GM19463 (cell line): ENCODE measurements at regions not wholly inside any gene's neighbourhood (a gene's known extent, or its start where the extent isn't known, plus 50 kb on each side); places are given as distances from the start of the nearest gene placed in this dataset.
"Not testable (repeated sequence)": the region's sequence is repeated elsewhere in the genome, so short reads cannot be mapped to it uniquely, and the experiment has no call there.

Source experiments
- ATAC-seq: cut with Tn5 transposase; IDR thresholded peaks from one replicate; pipeline ENCODE4 v1.9.1; 2021; ENCODE audit warnings: mild to moderate bottlenecking, moderate library complexity; ENCODE audit not compliant: unreplicated experiment

DNA sequence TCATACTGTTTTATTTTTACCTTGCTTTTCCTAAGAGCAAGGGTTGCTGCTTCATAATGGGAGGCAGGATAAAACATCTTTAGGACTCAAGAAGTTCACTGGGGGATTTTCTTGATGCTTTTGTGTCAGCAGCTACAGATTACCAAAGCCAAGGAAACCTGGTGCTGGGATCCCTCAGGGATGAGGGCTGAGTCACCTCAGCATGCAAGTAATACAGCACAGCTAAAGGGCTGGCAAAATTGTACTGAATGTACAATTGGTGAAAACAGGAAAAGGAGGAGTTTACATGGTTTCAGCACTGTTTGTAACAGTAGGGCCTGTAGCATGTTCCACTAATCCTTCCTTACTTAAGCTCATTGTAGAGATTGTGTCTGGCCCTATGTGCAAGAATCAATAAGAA lies 1056.8 kb downstream of the SORCS1 start:
- no peak for ATAC-seq

DNA sequence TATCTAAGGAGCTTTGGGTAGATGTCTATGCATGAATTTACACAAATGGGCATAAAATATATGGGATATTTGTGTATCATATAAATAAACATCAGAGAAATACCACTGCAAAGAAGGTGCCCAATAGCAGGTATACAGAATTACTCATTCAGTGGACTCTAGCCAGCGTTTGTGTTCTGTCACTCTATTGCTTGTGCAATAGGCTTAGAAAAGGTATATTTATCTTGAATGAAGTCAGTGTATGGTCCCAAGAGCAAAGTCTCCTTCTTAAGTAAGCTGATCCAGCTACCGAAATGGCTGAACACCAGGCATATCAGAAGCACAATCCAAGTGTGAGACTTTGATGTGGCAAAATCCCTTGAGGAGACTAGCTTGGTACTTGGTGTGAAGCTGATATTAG lies 1058.4 kb downstream of the SORCS1 start:
- ATAC-seq = no peak

DNA sequence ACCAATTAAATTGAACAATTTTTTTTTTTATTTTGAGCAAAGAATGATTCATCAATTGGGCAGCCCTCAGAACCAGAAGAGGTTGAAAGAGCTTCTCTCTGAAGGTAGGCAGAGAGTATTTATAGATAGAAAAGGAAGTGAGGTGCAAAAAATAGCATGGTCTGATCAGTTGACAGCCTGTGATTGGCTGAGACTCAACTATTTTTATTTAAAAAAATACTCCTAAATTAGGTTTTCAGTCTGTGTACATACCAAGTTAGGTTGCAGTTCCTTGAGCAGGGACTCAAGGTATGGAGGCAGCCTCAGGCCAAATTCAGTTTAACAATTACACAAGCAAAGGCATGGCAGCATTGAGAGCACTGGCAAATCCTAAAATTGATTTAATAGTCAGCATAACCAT lies 1074.7 kb downstream of the SORCS1 start:
- no peak for ATAC-seq

DNA sequence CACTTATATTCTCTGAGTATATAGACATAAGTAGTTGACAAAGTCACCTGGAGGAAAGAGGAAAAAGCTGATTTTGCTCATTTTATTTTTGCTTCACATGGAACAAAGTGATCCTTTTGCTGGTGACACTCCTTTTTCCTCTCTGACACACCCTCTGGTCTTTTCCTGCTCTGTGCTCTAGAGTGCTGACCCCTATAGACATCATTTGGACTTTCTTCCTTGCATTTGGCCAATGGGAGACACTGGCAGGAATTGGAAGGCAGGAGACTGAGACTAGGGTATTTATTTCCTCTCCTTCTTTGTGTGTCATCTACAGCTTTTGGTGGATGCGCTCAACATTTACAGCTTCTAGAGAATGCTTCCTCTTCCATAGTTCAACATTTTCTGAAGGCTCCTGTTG lies 1078.1 kb downstream of the SORCS1 start:
- no peak for ATAC-seq

DNA sequence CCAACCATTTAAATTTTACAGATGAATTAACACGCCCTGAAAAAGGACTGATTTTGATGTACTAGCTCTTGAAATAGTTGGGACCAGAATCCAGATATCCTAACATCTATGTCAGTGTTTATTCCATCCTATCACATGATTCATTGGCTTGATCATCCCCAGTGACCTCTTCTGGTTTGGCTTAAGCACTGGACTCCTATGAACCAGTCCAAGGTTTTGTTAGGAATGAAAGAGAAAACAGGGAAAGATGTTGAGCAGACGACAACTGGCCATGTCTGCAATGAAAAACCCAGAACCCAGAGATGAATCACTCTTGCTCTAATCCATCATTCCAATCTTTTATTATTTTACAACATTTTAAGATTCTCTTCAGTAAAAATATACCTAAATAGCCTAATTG lies 1080.9 kb downstream of the SORCS1 start:
- ATAC-seq = no peak

DNA sequence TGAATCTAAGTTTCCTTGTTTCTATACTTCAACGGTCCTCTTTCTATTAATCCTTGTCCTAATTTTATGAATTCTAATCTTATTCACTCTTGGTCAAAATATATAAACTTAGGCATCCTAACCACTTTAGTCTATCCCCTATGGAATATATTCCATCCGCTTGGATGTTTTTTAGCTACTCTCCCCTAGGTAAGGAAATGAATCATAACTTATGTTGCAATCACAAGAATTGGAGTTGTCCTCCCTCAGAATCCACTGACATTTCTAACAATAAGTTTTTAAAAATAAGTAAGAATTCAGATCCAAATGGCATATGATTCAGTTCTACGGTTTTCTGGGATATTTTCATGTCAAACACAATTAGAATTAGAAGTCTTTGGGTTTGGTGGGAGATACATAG lies 1081.6 kb downstream of the SORCS1 start:
- no peak for ATAC-seq

DNA sequence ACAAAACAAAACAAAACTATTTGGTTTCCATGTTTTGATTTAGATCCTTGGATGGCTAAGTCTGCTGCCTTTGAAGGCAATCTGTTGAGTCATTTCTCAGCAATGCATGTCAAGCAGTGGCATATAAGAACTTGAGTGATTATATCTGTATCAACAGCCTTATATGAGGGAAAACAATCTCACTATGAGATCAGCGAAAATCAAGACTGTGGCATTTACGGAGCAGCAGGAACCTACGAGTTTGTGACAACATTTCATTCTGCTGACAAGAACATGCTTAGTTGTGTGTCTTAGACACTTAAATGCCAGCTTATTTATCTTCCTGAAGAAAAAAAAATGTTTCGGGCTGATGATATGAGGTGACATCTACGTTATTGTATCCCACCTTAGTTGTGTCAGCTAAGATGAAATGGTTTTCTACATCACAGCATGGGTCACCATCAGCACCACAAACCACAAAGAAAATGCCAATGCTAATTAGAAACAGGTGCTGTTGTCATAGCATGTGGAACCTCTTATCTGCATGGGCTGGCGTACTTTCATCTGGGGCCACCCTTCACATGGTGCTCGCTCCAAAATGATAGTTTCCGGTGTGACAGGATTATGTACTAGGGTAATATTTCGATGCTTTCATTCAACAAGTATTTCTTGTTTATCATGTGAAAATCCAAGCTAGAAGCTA lies 1085.5 kb downstream of the SORCS1 start:
- no peak for ATAC-seq

DNA sequence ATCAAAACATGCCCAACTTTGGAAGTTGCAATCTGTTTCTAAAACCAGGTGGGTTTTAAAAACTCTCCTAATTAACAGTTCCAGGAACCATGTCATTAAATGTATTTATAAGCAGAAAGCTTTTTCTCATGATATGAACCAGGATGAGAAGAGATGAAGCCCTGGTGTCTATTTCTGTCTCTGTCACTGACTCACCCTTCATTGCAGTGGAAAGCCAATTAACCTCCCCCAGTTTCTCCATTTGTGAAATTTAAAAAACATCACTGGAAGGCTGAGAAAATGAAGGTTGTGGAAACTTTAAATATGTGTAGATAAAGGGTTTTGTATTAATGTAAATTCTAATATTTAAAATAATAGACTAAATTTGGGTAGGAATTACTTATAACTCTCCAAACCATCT lies 1088.0 kb downstream of the SORCS1 start:
- no peak for ATAC-seq

DNA sequence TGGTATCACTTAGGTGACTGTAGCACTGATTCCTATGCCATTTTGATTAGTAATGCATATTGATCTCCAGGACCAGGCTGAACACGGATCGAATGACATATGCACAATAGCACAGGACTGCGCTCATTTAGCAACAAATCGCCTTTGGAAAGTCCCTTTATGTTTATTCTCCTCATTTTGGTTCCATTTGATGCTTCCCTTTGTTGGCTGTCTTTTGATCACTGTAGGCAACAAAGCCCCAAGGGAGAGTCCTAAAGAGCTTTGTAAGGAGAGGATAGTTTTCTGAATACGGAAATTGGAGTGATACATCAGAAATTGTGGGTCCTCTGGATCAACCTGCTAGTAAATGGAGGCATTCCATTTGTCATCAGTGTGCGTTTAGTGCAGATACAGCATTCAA lies 1111.4 kb downstream of the SORCS1 start:
- ATAC-seq = no peak

DNA sequence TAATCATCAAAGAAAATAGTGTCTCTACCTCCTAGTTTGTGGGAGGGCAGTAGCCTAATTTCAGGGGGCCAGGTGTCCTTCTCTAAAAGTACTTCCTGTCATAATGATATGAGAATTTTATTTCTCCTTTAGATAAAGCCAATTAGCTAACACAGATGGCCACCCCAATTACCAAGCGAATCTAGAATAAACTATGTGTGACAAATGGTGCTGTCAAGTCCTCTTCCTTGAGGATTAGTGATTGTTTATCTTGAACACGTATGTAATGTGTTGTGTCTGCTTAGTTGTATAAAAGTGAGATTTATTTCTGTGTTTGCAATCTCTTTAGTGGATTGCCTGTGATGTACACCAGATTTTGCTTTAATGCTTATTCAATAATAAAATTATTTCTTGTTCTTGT lies 1120.0 kb downstream of the SORCS1 start:
- no peak for ATAC-seq

DNA sequence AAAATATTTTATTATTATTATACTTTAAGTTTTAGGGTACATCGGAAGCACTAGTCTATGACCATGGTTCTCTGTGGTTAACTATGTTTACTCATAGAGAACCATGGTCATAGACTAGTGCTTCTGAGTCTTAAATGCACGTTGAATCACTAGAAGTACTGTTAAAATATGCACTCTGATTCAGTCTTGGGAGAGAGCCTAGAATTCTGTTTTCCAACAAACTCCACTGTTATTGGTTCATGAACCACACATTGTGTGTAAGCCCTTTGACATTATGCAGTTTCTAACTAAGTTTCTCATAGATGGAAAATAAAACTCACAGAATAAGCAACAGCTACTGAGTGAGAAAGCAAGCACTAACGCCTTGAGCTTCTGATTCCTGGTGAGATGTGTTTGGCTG lies 1120.6 kb downstream of the SORCS1 start:
- ATAC-seq = no peak

DNA sequence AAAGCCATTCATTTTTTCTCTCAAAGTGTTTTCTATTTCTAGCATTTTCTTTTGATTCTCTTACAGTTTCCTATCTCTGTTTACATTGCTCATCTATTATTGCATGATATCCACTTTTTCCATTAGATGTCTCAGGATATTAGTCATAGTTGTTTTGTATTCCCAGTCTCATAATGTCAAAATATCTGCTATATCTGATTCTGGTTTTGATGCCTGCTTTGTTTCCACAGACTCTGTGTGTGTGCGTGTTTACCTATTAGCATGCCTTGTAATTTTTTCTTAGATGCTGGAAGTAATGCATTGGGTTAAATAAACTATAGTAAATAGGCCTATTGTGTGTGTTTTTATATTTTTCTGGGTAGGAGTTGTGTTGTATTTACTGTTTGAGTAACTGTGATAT lies 1126.3 kb downstream of the SORCS1 start:
- ATAC-seq = no peak

DNA sequence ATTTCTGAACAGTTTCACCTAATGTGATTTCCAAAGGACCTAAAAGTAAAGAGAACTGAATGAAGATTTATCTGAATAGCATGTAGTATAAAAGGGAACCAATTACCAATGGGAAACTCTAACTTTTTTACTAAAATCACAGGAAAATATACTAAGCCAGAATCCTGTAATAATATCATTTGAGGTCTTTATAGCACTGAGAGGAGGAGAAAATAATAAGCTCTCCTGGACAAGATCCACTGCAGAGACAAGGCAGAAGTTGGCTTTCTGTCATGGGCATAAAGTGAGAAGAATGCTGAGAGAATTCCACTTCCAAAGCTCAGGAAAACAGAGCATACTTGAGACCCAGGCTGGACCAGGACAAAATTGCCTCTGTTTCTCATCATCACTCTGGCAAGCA lies 1131.4 kb downstream of the SORCS1 start:
- no peak for ATAC-seq

DNA sequence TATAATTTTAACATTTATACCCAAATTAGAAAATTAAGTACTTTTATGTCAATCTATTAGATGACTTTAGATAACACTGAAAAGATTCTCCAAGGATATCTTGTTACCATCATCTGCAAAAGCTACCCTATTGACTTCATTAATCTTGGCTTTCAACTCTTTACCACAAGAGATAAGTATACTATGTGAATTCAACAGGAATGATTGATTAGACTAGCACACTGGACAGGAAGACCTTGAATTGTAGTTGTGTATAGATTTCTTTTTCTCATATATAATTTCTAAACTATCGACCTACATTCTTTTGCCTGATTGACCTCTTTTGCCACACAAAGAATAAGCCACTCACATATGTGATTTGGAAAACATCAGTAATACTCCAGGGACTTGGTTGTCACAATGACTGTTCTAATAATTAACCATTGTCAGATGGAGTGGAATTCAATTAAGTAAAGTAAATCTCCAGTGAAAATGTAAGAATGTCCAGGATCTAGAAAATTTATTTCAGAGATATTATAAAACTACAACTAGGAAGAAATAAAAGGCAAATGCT lies 1132.0 kb downstream of the SORCS1 start:
- no peak for ATAC-seq

DNA sequence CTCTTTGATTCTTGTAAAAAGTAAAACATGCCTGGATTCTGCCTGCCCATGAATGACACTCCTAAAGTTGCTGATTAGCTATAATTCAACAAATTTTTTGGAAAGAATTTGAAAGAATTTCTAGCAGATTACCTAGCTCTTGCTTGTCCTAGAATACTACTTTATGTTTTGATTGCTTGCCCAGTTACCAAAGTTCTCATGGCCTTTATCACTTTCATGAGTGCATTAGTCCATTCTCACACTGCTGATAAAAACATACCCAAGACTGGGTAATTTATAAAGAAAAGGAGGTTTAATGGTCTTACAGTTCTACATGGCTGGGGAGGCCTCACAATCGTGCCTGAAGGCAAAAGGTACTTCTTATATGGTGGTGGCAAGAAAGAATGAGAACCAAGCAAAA lies 1137.3 kb downstream of the SORCS1 start:
- no peak for ATAC-seq

DNA sequence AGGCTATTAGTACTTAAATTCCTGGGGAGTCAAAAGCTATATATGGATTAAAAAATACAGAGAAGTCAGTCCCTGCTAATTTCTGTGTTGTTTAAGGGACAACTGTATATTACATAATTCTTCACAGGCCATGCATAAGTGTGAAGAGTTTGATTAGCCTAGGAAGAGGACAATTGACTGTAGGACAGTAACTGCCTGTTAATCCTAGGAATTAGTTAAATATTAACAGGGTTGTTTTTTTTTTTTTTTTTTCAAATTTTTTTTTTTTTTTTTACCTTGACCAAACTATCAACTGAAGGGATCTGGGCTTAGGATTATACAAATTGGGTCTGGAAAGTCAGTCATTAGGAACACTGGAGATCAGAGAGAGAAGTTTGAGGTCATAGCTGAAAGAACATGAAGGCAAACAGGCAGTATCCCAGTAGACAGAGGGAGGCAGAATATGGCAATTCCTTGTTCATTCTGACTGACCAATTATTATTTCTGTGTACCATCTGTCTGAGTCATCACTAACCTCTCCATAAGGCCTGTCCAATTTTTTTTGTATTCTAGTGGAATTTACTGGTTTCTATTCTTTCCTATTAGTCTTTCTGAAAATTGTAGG lies 1139.2 kb downstream of the SORCS1 start:
- ATAC-seq = no peak

DNA sequence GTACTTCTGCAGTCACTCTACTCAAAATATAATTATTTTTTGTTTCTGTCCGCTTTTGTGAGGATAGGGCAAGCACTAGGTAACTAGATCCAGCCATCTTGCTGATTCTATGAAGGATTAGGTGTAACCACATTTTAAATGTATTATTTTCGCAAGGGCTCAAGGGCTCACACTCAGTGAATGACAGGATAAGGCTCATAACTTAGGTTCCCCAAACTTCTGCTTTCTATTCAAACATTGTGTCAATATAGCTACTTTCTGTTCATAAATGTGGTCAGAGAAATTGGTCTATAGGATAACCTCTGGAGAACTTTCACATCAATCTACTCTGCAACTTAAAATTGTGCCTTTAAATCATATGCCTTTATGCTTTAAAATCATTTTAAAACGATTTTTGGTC lies 1141.2 kb downstream of the SORCS1 start:
- ATAC-seq = no peak

DNA sequence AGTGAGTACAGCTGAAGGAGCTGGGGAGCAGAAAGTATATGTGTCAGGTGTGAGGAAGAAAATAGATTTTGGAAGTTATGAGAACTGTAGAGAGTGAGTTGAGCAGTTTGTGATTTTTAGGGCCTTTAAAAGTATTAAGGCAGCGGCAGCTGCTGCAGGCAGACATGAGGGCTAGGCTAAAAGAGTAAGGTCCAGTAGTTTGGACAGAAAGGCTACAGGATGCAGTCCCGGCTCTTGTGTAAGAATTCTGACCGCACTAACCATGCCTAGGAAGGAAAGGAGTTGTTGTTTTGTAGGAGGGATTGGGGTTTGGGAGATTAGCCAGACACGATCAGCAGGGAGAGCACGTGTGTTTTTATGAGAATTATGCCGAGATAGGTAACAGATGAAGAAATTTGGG lies 1144.9 kb downstream of the SORCS1 start:
- not testable (repeated sequence) for ATAC-seq

DNA sequence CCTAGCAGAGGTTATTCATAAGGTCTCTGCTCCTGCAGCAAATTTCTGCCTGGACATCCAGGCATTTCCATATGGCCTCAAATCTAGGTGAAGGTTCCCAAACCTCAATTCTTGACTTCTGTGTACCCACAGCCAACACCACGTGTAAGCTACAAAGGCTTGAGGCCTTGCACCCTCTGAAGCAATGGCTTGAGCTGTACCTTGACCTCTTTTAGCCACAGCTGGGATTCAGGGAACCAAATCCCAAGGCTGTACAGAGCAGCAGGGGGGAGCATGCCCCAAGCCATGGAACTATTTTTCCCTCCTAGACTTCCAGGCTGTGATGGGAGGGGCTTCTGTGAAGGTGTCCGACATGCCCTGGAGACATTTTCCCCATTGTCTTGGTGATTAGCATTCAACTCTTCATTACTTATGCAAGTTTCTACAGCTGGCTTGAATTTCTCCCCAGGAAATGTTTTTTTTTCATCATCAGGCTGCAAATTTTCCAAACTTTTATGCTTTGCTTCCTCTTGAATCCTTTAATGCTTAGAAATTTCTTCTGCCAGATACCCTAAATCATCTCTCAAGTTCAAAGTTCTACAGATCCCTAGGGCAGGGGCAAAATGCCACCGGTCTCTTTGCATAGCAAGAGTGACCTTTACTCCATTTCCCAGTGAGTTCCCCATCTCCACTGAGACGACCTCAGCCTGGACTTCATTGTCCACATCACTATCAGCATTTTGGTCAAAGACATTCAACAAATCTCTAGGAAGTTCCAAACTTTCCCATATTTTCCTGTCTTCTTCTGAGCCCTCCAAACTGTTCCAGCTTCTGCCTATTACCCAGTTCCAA lies 1148.9 kb downstream of the SORCS1 start:
- ATAC-seq = not testable (repeated sequence)

DNA sequence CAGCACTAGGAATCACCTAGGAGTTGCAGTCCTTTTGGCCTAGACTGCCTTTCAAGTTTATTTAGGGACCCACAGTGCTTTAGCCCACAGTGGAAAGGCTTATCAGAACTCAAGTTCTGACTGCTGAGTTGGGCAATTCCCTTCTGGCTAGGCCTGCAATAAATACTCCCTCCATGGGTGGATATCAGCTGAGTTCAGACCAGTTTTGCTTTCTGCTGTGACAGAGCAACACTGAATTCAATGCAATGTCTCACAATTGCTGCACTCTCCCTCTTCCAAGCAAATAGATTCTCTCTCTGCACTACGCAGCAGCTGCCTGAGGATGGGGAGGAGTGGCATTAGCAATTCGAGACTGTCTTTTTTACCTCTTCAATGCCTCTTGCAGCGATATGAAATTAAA lies 1153.3 kb downstream of the SORCS1 start:
- no peak for ATAC-seq

DNA sequence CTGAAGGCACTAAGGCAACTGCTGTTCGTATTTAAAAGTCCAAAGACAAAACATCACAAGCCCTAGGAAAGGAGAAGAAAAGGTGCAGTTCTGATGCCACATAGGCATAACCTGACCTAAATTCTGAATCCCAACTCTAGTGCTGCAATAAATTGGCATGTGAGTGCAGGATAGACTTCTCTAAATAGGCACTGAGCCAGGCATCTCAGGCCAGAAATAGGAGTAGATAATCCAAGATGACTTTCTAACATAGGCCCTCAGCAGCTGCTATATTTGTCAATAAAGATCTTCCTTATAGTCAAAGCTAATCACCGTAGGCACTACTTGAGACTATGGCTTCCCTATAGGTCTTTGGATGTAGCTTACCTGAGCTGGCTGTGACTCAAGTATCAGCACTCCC lies 1163.8 kb downstream of the SORCS1 start:
- ATAC-seq = no peak

DNA sequence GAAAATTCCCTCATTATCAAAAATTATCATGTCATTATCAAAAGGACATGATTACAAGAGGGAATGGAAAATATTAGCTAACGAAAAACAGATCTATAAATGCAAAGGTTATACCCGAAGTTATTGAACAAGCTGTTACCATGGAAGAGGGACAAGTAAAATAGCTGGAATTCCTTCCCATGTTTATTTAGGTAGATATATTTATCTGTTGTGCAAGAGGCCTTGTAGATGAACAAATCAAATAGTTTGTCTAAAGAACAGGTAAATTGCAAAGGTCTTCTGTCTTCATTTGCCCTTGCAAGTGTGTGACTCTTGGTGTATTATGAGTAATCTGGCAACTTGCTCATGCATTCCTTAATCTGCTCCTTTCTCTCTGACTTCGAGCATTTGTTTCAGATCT lies 1170.9 kb downstream of the SORCS1 start:
- ATAC-seq = no peak
